Endothelial cell of umbilical vein (primary cell): ENCODE measurements at regions not wholly inside any gene's neighbourhood (a gene's known extent, or its start where the extent isn't known, plus 50 kb on each side); places are given as distances from the start of the nearest gene placed in this dataset.

Experiments
- BruUV-seq: library from RNA; stranded (reverse); fragments of 400-500 nt; replicated peaks from 2 replicates; lab custom pipeline; 2021; lab: Mats Ljungman, UMichigan
- CTCF ChIA-PET: fragments of 300-600, 350-600 bp; sonication (Branson Sonifier 250); formaldehyde crosslinking; loops from one replicate; lab custom pipeline; 2021; ENCODE audit warnings: antibody characterized with exemption, inconsistent platforms; lab: Charles Lee
- POLR2A ChIA-PET: fragments of 300-600, 350-600 bp; sonication (Branson Sonifier 250); formaldehyde crosslinking; loops from one replicate; lab custom pipeline; 2021; ENCODE audit warnings: antibody characterized with exemption, inconsistent platforms; lab: Charles Lee
- DNase-seq: peaks from one replicate; pipeline ENCODE4 v3.0.0-alpha.2; 2011; ENCODE audit warnings: low read depth, low spot score
- FAIRE-seq: peaks from 2 replicates; lab custom pipeline; 2011; peaks lifted over from hg19 to GRCh38; lab: Jason Lieb, UNC
- H2AFZ ChIP-seq: 2 replicates; pipeline ENCODE4 v1.6.0; 2012; ENCODE audit warnings: low read depth, low read length, control low read depth, inconsistent platforms
- H3K27ac ChIP-seq: 2 replicates; pipeline ENCODE4 v1.5.1; 2011; ENCODE audit warnings: low read depth, mild to moderate bottlenecking, control low read depth, low read length, moderate library complexity; ENCODE audit not compliant: insufficient read depth
- H3K27me3 ChIP-seq, 2 experiments: 2 replicates each; pipeline versions ENCODE4 v1.6.0 to v1.6.1; 2011; ENCODE audit warnings: low read length in 2 of 2, mixed read lengths in 1 of 2; ENCODE audit not compliant: control insufficient read depth in 2 of 2, insufficient read depth in 2 of 2
- H3K36me3 ChIP-seq, 2 experiments: 2 replicates in 1 of 2; 3 replicates in 1 of 2; pipeline ENCODE4 v1.5.1; 2011; ENCODE audit warnings: low read length in 2 of 2, mild to moderate bottlenecking in 1 of 2, moderate library complexity in 1 of 2; ENCODE audit not compliant: control insufficient read depth in 2 of 2, insufficient read depth in 2 of 2; ENCODE audit errors: extremely low read depth in 1 of 2
- H3K4me1 ChIP-seq: 3 replicates; pipeline ENCODE4 v1.5.1; 2011; ENCODE audit warnings: mild to moderate bottlenecking, low read length; ENCODE audit not compliant: control insufficient read depth, insufficient read depth; ENCODE audit errors: extremely low read depth
- H3K4me2 ChIP-seq: 2 replicates; pipeline ENCODE4 v1.6.1; 2011; ENCODE audit warnings: low read length, control low read depth, mixed read lengths; ENCODE audit not compliant: insufficient read depth
- H3K4me3 ChIP-seq, 3 experiments: fragments of 200-600 bp in 1 of 3; sonication (generic), shearing (Covaris generic) in 1 of 3; replicated peaks in 1 of 3; 2 replicates each; pipeline ENCODE4 v1.5.1; 2011 to 2016; ENCODE audit warnings: control low read depth in 3 of 3, low read length in 3 of 3, mild to moderate bottlenecking in 2 of 3, inconsistent platforms in 1 of 3, low read depth in 1 of 3, moderate library complexity in 1 of 3; ENCODE audit not compliant: insufficient read depth in 1 of 3
- H3K79me2 ChIP-seq: 2 replicates; pipeline ENCODE4 v1.6.0; 2012; ENCODE audit warnings: low read length, inconsistent platforms; ENCODE audit not compliant: control insufficient read depth, insufficient read depth
- H3K9ac ChIP-seq: replicated peaks from 2 replicates; pipeline ENCODE3; 2011; ENCODE audit warnings: low read length, control low read depth; ENCODE audit not compliant: insufficient read depth; ENCODE audit errors: extremely low read depth
- H3K9me1 ChIP-seq: replicated peaks from 3 replicates; pipeline ENCODE4 v1.6.0; 2011; ENCODE audit warnings: mild to moderate bottlenecking, low read length; ENCODE audit not compliant: control insufficient read depth, insufficient read depth; ENCODE audit errors: extremely low read depth
- H3K9me3 ChIP-seq: replicated peaks from 2 replicates; pipeline ENCODE4 v1.5.1; 2012; ENCODE audit warnings: low read length, inconsistent platforms; ENCODE audit not compliant: control insufficient read depth, insufficient read depth
- H4K20me1 ChIP-seq: replicated peaks from 2 replicates; pipeline ENCODE3; 2011; ENCODE audit warnings: mild to moderate bottlenecking, low read length; ENCODE audit not compliant: control insufficient read depth, insufficient read depth; ENCODE audit errors: extremely low read depth
- EZH2 ChIP-seq: IDR thresholded peaks from 2 replicates; pipeline ENCODE4 v1.6.1; 2012; ENCODE audit warnings: borderline replicate concordance, low read depth, mild to moderate bottlenecking, moderate library complexity, low read length, inconsistent platforms; ENCODE audit not compliant: severe bottlenecking
- FOS ChIP-seq: IDR thresholded peaks from 2 replicates; pipeline ENCODE4 v1.6.1; 2011; ENCODE audit warnings: mild to moderate bottlenecking, low read length, moderate library complexity, borderline replicate concordance; ENCODE audit not compliant: insufficient read depth
- GATA2 ChIP-seq: IDR thresholded peaks from 2 replicates; pipeline ENCODE4 v1.7.0; 2011; ENCODE audit warnings: low read depth, mild to moderate bottlenecking, moderate library complexity, mixed read lengths, low read length; ENCODE audit not compliant: insufficient read length, insufficient read depth
- JUN ChIP-seq: IDR thresholded peaks from 2 replicates; pipeline ENCODE4 v1.6.1; 2011; ENCODE audit warnings: borderline replicate concordance, low read depth; ENCODE audit not compliant: insufficient read length, insufficient read depth
- MYC ChIP-seq: IDR thresholded peaks from one replicate; pipeline ENCODE4 v1.6.1; 2011; ENCODE audit warnings: mild to moderate bottlenecking, low read depth, low read length
- POLR2A ChIP-seq: IDR thresholded peaks from 2 replicates; pipeline ENCODE4 v1.6.1; 2012; ENCODE audit warnings: low read depth, mild to moderate bottlenecking, control low read depth, low read length
- POLR2AphosphoS5 ChIP-seq: IDR thresholded peaks from 2 replicates; pipeline ENCODE4 v1.6.1; 2012; ENCODE audit warnings: low read depth, mild to moderate bottlenecking, control low read depth, low read length, moderate library complexity; ENCODE audit not compliant: insufficient read depth
- dilution Hi-C: fragments of 300-500 bp; cut with MboI; formaldehyde crosslinking; loops from one replicate; pipeline ENCODE4 v1.15.0; 2019; ENCODE audit warnings: low sequenced_read_pairs; ENCODE audit not compliant: extremely low pct_ligation_motif_present
- intact Hi-C: fragments of 100-400 bp; cut with micrococcal nuclease; formaldehyde crosslinking; loops from one replicate; pipeline ENCODE4 v1.10.0; 2022
- TF ChIP-seq, protein P1 (sequence below), 2 donors: IDR thresholded peaks; 1 replicate in 1 of 2; 2 replicates in 1 of 2; pipeline ENCODE4 v1.5.1; 2011; ENCODE audit warnings: low read length in 2 of 2, mild to moderate bottlenecking in 2 of 2, moderate library complexity in 2 of 2, control low read depth in 1 of 2, inconsistent platforms in 1 of 2, low read depth in 1 of 2; ENCODE audit not compliant: insufficient read depth in 1 of 2; ENCODE audit errors: extremely low read depth in 1 of 2
- TF ChIP-seq, protein P2 (sequence below): IDR thresholded peaks from 2 replicates; pipeline ENCODE4 v1.6.1; 2011; ENCODE audit not compliant: insufficient read depth, insufficient read length

DNA sequence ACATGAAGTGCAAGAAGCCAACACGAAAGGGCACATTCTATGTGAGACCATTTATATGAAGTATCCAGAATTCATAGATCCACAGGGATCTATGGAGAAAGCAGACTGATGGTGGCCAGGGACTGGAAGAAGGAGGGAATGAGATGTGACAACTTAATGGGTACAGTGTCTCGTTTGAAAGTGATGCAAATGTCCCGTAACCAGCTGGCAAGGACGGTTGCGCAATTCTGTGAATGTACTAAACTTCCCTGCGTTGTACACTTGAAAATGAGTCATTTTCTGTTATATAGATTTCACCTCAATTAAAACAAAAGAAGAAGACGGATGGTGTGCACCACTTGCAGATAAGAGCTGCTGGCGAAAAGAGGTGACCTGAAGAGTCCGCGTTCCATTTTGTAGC is 861.1 kb downstream of the TYW1 start:
- intact Hi-C loops (no loop called here), dilution Hi-C loops (no loop called here)
- Histone ChIP-seq H3K27ac (no peak overlapping the region), H4K20me1 (no peaks in the 10 kb centered on the region), H3K4me2 (no peak overlapping the region), H3K79me2 (no peaks in the 10 kb centered on the region), H3K9me1 (no peaks in the 10 kb centered on the region), H2AFZ (no peak overlapping the region), H3K9ac (no peak overlapping the region), H3K36me3 (no peaks in the 10 kb centered on the region), H3K4me3 (no peak overlapping the region), H3K4me1 (no peaks in the 10 kb centered on the region), H3K27me3 (no peaks in the 10 kb centered on the region), H3K9me3 (peaks cover 2% of the 10 kb centered on the region)
- ChIA-PET POLR2A (no interaction called here), CTCF (no interaction called here)
- BruUV-seq, result no TSS peak
- FAIRE-seq (no peak), DNase-seq (no peak)
- TF ChIP-seq, protein P1, sequence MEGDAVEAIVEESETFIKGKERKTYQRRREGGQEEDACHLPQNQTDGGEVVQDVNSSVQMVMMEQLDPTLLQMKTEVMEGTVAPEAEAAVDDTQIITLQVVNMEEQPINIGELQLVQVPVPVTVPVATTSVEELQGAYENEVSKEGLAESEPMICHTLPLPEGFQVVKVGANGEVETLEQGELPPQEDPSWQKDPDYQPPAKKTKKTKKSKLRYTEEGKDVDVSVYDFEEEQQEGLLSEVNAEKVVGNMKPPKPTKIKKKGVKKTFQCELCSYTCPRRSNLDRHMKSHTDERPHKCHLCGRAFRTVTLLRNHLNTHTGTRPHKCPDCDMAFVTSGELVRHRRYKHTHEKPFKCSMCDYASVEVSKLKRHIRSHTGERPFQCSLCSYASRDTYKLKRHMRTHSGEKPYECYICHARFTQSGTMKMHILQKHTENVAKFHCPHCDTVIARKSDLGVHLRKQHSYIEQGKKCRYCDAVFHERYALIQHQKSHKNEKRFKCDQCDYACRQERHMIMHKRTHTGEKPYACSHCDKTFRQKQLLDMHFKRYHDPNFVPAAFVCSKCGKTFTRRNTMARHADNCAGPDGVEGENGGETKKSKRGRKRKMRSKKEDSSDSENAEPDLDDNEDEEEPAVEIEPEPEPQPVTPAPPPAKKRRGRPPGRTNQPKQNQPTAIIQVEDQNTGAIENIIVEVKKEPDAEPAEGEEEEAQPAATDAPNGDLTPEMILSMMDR (IDR thresholded peaks at IDR 0.05; ENCODE audit: extremely low read depth in 1 of 2, insufficient read depth in 1 of 2, low read depth in 1 of 2, low read length in 2 of 2), result no peak
- TF ChIP-seq POLR2AphosphoS5 (no peak), FOS (no peak), EZH2 (no peak)
- TF ChIP-seq, protein P2, sequence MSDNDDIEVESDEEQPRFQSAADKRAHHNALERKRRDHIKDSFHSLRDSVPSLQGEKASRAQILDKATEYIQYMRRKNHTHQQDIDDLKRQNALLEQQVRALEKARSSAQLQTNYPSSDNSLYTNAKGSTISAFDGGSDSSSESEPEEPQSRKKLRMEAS, result no peak

DNA sequence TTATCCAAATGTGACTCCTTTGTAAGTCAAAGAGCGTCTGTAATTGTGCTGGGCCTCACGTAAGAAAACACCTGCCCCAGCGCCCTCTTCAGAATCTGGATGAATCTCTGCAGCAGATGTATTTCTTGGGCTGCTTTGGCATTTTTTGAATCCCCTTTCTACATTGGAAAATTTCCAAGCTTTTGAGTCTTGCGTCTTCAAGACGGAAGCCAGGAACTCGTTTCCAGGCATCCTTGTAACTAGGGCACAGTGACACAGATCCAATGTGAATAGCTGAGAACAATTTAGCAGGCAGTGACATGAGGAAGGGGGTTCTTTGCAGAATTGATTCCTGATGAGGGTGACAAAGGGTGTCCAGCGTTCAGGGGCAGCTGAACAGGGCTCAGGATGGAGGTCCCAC is 862.3 kb downstream of the TYW1 start:
- H3K9ac ChIP-seq, result no peak overlapping the region
- intact Hi-C loops (no loop called here), dilution Hi-C loops (no loop called here)
- H3K36me3 ChIP-seq, result no peaks in the 10 kb centered on the region
- TF ChIP-seq POLR2AphosphoS5, result no peak
- TF ChIP-seq FOS, result no peak
- TF ChIP-seq, protein P2, result no peak
- TF ChIP-seq, protein P1 (IDR thresholded peaks at IDR 0.05; ENCODE audit: extremely low read depth in 1 of 2, insufficient read depth in 1 of 2, low read depth in 1 of 2, low read length in 2 of 2), result no peak
- no peak for TF ChIP-seq EZH2
- no peak for TF ChIP-seq GATA2
- no peak for TF ChIP-seq JUN
- TF ChIP-seq POLR2A, result no peak
- no peak for TF ChIP-seq MYC
- no TSS peak for BruUV-seq
- H3K9me1 ChIP-seq, result no peaks in the 10 kb centered on the region
- H3K9me3 ChIP-seq, result peaks cover 1% of the 10 kb centered on the region
- FAIRE-seq (no peak), DNase-seq (no peak)
- H3K27me3 ChIP-seq, result no peaks in the 10 kb centered on the region
- POLR2A ChIA-PET, result no interaction called here
- no peaks in the 10 kb centered on the region for H4K20me1 ChIP-seq
- no peak overlapping the region for H3K27ac ChIP-seq
- no peak overlapping the region for H3K4me3 ChIP-seq
- CTCF ChIA-PET, result no interaction called here
- H3K4me1 ChIP-seq, result no peaks in the 10 kb centered on the region
- no peak overlapping the region for H3K4me2 ChIP-seq
- H3K79me2 ChIP-seq, result no peaks in the 10 kb centered on the region
- H2AFZ ChIP-seq, result no peak overlapping the region
